H1 (cell line): ENCODE measurements at regions not wholly inside any gene's neighbourhood (a gene's known extent, or its start where the extent isn't known, plus 50 kb on each side); places are given as distances from the start of the nearest gene placed in this dataset.

ENCODE experiments used
- CHD2 ChIP-seq: IDR thresholded peaks from 2 replicates; pipeline ENCODE4 v1.6.1; 2012; ENCODE audit warnings: low read length, improper control_type of control experiment
- EGR1 ChIP-seq: IDR thresholded peaks from 2 replicates; pipeline ENCODE4 v1.6.1; 2011; ENCODE audit warnings: low read depth, low read length, borderline replicate concordance
- EP300 ChIP-seq, 2 experiments: IDR thresholded peaks; 1 replicate in 1 of 2; 2 replicates in 1 of 2; pipeline ENCODE4 v1.6.1; 2011 to 2012; ENCODE audit warnings: low read depth in 2 of 2, low read length in 2 of 2, mild to moderate bottlenecking in 2 of 2, borderline replicate concordance in 1 of 2, inconsistent platforms in 1 of 2, moderate library complexity in 1 of 2
- EZH2 ChIP-seq: fragments of 200-600 bp; sonication (generic); IDR thresholded peaks from 2 replicates; pipeline ENCODE4 v1.7.1; 2012; ENCODE audit warnings: low read depth, mild to moderate bottlenecking, moderate library complexity, low read length, inconsistent platforms; ENCODE audit not compliant: severe bottlenecking
- GABPA ChIP-seq: IDR thresholded peaks from 2 replicates; pipeline ENCODE4 v1.6.1; 2011; ENCODE audit warnings: mild to moderate bottlenecking, low read length, moderate library complexity, borderline replicate concordance; ENCODE audit not compliant: insufficient read depth
- POLR2AphosphoS5 ChIP-seq: IDR thresholded peaks from 2 replicates; pipeline ENCODE4 v1.6.1; 2011; ENCODE audit warnings: low read depth, low read length
- RBBP5 ChIP-seq: IDR thresholded peaks from 2 replicates; pipeline ENCODE4 v1.7.1; 2012; ENCODE audit warnings: low read depth, mild to moderate bottlenecking, inconsistent platforms, low read length, moderate library complexity, borderline replicate concordance
- TAF1 ChIP-seq: IDR thresholded peaks from 2 replicates; pipeline ENCODE4 v1.6.1; 2011; ENCODE audit warnings: mild to moderate bottlenecking, low read depth, low read length
- TBP ChIP-seq: IDR thresholded peaks from 2 replicates; pipeline ENCODE4 v1.6.1; 2011; ENCODE audit warnings: low read depth, low read length, improper control_type of control experiment
- ZNF274 ChIP-seq: IDR thresholded peaks from 2 replicates; pipeline ENCODE4 v1.7.0; 2012; ENCODE audit warnings: low read length, borderline replicate concordance; ENCODE audit errors: extremely low read depth
- TF ChIP-seq, protein P1 (sequence below), 3 experiments: IDR thresholded peaks; 1 replicate in 2 of 3; 2 replicates in 1 of 3; pipeline versions ENCODE4 v1.5.1 to v1.6.1; 2011; ENCODE audit warnings: low read length in 3 of 3, mild to moderate bottlenecking in 3 of 3, inconsistent platforms in 2 of 3, low read depth in 1 of 3, moderate library complexity in 1 of 3; ENCODE audit not compliant: insufficient read depth in 1 of 3; ENCODE audit errors: control extremely low read depth in 1 of 3

GRCh38 chr10:90443342-90443741 lies 414.5 kb downstream of the HTR7 start:
- TF ChIP-seq, protein P1, sequence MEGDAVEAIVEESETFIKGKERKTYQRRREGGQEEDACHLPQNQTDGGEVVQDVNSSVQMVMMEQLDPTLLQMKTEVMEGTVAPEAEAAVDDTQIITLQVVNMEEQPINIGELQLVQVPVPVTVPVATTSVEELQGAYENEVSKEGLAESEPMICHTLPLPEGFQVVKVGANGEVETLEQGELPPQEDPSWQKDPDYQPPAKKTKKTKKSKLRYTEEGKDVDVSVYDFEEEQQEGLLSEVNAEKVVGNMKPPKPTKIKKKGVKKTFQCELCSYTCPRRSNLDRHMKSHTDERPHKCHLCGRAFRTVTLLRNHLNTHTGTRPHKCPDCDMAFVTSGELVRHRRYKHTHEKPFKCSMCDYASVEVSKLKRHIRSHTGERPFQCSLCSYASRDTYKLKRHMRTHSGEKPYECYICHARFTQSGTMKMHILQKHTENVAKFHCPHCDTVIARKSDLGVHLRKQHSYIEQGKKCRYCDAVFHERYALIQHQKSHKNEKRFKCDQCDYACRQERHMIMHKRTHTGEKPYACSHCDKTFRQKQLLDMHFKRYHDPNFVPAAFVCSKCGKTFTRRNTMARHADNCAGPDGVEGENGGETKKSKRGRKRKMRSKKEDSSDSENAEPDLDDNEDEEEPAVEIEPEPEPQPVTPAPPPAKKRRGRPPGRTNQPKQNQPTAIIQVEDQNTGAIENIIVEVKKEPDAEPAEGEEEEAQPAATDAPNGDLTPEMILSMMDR (IDR thresholded peaks at IDR 0.05; ENCODE audit: control extremely low read depth in 1 of 3, insufficient read depth in 1 of 3, low read depth in 1 of 3, low read length in 3 of 3): no peak
- TF ChIP-seq ZNF274: no peak
- TF ChIP-seq POLR2AphosphoS5: no peak
- TF ChIP-seq EP300 (IDR thresholded peaks at IDR 0.05; ENCODE audit: borderline replicate concordance in 1 of 2, low read depth in 2 of 2, low read length in 2 of 2): no peak
- no peak for TF ChIP-seq GABPA
- TF ChIP-seq CHD2: no peak
- no peak for TF ChIP-seq EZH2
- TF ChIP-seq RBBP5: no peak
- TF ChIP-seq TBP: no peak
- TF ChIP-seq TAF1: no peak
- no peak for TF ChIP-seq EGR1
